GM04504 (cell line): ENCODE measurements at regions not wholly inside any gene's neighbourhood (a gene's known extent, or its start where the extent isn't known, plus 50 kb on each side); places are given as distances from the start of the nearest gene placed in this dataset.

Experiments
- DNase-seq: peaks from one replicate; pipeline ENCODE4 v3.0.0-alpha.2; 2012; ENCODE audit warnings: low read depth

DNA sequence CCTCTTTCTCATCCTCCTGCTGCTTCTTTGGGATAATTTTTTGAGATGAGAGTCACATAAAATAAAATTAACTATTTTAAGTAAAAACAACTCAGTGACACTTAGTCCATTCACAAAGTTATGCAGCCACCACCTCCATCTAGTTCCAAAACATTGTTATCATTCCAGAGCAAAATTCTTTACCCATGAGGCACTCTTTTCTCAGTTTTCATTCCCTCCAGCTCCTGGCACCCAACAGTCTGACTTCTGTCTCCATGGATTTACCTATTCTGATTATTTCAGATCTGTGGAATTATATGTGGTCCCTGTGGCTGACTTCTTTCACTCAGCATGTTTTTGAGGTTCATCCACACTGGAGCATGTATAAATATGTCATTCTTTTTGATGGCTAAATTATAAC lies 239.9 kb upstream of the DYNLRB2 start:
- DNase-seq: peak; percentile 46

GRCh38 chr16:80300456-80300855 lies 240.3 kb upstream of the DYNLRB2 start:
- no peak for DNase-seq

DNA sequence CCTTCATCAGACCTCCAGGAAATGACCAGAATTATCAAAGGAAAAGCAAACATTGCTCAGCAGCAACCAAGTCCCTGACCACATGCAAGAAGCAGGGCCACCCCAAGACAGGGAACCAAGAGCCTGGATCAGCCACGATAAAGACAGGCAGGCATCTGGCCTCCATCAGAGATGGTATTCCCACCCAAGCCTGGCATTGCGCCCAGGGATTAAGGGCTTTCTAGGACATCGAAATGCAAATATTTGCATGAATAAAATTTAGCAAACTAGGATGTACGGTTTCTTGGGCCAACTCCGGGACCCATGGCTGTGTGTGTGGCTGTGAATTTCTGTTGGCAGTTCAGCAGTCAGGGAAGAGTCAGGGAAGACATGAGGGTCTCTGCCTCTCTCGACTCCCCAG lies 241.4 kb upstream of the DYNLRB2 start:
- no peak for DNase-seq

DNA sequence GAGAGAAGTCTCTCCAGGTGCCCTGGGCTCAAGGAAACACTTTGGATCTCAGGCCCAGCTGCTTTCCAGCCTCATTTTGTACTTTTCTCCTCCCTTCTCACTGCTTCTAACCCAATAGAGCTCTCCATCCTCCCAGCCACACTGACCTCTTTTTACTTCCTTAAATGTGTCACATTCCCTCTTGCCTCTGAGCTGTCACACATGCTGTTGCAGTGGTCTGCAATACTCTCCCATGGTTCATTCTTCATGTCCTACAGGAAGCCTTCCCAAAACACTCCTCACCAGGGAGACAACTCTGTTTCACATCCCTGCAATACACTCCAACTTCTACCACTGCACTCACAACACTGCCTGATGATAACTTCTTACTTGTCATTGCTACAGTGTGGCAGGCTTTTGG lies 242.1 kb upstream of the DYNLRB2 start:
- no peak for DNase-seq

DNA sequence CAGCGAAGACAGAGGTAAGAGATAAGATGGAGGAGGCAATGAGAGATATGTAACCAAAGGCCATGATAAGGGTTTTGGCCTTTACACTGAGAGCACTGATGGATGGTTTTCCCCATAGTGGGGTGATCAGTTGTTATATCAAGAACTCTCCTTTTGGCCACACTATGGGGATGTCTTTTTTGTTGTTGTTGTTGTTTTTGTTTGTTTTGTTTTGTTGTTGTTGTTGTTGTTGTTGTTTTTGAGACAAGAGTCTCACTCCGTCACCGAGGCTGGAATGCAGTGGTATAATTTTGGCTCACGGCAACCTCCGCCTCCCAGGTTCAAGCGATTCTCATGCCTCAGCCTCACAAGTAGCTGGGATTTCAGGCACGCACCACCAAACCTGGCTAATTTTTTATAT lies 244.8 kb upstream of the DYNLRB2 start:
- no peak for DNase-seq

- DNase-seq: no peak
Observed at GRCh38 chr16:80294172-80294571, 246.6 kb upstream of the DYNLRB2 start.

- no peak for DNase-seq
Observed at GRCh38 chr16:80288616-80289015, 252.2 kb upstream of the DYNLRB2 start.

DNA sequence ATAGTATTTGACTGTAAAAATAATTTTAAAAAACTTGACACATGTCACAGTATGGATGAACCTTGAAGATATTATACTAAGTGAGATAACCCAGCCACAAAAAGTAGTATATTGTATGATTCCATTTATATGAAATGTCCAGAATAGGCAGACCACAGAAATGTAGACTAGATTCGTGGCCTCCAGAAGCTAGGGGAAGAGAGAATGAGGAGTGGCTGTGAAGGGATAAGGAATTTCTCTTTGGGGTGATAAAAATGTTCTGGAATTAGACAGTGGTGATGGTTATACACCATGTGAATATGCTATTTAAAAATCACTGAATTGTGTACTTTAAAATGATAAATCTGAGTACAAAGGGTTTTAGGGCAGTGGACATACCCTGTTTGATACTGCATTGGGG lies 253.1 kb upstream of the DYNLRB2 start:
- no peak for DNase-seq

GRCh38 chr16:80285104-80285503 lies 255.7 kb upstream of the DYNLRB2 start:
- peak; percentile 72 for DNase-seq

DNA sequence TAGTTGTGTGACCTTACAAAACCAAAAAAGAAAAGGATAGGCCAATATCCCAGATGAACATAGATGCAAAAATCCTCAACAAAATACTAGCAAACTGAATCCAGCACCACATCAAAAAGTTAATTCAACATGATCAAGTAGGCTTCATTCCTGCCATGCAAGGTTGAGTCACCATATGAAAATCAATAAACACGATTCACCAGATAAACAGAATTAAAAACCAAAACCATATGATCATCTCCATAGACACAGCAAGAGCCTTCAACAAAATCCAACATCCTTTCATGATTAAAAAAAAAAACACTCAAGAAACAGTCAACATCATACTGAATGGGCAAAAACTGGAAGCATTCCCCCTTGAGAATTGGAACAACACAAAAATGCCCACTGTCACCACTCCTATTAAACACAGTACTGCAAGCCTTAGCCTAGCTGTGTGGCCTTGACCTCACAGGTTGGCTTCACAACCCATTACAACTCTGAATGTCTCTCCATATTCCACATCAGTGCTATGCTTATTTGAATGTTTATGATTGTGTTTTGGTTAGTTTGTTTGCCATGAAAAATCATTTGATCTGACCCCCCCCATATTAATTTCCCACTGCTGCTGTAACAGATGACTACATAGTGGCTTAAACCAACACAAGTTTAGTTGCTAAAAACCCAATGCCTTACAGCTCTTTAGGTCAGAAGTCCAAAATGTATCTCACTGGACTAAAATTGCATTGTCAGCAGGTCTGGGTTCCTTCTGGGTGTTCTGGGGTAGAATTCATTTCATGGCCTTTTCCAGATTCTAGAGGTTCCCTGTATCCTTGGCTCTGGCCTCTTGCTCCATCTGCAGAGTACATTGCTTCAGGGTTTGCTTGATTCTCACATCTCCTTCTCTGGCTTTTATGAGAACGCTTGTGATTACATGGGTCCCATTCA lies 257.1 kb upstream of the DYNLRB2 start:
- no peak for DNase-seq

DNA sequence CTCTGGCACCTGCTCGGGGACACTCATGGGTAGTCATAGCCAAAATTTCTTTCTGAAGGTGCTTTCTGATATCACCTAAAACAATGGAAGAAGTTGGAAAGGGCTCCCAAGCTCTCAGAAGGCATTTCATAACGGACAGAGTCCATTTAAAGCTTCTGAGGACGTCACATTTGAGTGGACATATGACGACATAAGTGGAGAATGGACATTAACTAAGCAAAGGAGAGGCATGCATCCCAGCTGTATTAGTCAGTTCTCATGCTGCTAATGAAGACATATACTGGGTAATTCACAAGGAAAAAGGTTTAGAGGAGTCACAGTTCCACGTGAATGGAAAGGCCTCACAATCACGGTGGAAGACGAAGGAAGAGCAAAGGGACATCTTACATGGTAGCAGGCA lies 260.2 kb upstream of the DYNLRB2 start:
- DNase-seq: no peak

DNA sequence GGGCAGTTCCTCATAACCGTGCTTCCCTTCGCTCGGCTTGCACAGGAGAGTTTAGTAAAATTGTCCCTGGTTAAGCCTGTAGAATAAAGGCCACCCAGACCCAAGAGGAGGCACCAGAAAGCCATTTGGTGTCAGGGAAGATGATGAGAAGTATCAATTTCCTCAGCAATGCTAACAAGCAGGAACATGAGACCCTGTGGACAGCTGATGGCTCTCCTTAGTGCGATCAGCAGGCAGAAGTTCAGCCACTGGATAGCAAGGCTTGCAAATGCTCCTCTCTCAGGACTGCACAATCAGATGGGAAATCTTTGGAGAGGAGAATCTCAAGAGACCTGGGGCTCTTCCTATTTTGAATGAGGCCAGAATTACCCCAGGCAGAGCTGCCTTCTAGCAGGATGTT lies 261.1 kb upstream of the DYNLRB2 start:
- DNase-seq: no peak

DNA sequence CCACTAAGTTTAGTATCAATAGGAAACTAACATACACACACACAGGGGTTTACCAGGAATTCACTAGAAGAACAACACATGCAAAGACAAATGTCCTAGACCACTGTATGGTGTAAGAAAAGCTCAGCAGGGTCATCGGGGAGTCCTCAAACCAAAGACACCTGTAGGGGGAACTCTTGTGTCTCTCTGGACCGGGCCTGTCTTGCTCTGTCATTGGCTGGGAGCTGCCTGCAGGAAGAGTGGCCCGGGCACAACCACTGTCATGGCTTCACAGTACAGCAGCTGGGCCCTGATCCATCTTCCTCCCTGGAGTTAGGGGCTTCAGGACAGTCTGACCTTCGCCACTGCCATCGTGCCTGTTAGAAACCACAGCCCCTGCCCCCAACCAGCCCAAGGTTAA lies 263.6 kb upstream of the DYNLRB2 start:
- no peak for DNase-seq

GRCh38 chr16:80274576-80275191 lies 266.1 kb upstream of the DYNLRB2 start:
- DNase-seq: peak; percentile 35

DNA sequence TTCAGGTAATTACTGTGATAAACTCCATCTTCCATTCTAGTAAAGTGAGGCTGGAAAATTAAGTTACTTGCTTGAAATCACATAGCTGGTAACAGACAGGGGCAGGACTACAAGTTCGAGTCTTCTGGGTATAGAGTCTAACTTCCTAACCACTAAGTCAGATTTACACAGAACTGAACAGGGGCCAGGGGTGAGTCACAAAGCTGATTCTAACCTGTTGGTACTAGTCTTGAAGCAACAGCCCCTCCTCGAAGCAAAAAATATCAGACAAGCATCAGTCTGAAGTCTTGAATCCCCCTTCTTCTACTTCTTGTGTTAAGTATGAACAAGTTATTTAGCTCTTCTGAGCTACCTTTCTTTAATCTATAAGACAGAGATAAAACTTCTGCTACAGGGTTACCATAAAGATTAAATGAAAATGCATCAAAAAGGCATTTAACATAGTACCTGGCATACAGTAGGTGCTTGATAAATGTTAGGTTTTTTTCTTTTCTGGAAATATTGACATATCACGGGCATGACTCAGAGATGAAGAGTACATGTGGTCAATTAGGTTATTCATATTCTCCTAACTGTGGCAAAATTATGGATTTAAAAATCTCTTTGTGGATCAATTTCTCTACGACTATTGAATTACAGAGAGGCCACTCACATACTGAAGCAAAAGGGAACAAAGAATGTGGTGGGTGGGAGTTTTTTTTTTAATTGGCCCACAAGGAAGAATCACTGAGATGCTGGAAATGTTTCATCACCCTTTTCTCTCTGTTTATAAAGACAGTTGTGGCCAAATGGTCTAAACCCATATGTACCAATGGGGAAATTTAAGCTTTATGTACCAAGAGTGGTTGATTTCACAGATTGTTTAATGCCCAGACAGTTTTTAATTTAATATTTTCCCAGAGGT lies 266.9 kb upstream of the DYNLRB2 start:
- no peak for DNase-seq

GRCh38 chr16:80265624-80266306 lies 275.0 kb upstream of the DYNLRB2 start:
- DNase-seq: no peak

GRCh38 chr16:80263848-80264694 lies 276.7 kb upstream of the DYNLRB2 start:
- DNase-seq: no peak

DNA sequence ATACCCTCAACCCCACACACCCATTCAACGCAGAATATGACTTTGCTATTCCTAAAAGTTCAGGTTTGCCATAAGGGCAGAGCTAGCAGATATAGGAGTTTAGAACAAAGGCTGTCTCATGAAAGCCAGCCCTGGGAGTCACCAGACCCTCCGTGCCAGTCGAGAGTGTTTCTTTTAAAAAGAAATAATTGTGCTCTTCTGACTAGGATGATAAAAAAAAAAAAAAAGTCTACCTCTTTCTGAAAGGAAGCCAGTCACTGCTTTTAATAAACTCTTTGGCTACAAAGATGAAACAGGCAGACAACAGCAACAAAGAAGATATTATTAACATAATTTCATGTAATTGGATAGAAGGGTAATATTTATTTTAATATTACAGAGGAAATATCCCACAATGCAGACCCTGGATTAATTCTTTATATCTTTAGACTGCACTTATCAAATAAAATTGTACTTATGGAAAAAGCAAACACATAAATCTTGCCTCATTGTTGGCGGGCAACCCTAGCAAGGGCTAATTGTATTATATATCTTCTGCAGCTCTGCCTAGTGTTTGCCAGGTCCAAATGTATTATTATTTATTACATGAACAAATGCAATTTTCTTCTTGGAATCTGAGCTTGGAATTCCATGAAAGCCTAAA lies 277.5 kb upstream of the DYNLRB2 start:
- no peak for DNase-seq

DNA sequence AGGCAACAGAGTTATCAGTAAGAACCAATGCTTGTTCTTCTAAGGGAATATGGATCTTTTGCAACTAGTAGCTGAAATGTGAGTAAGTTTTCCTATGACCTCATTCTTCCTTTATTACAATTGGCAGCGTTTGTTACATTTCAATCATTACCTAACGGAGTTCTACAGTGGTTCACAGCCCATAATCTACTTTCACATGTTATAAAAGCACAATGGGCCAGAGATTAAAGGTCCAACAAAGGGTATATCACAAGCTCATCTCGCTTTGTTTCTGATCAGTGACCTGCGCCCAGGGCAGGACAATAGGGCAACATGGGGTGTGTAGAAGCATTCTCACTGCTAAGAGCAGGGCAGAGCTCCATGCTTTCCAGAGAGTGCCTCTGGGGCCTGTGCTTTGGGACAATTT lies 279.9 kb upstream of the DYNLRB2 start:
- DNase-seq: no peak

- DNase-seq: no peak
Observed at GRCh38 chr16:80259290-80259805, 281.4 kb upstream of the DYNLRB2 start.
